ENCODE measurements at regions not wholly inside any gene's neighbourhood (a gene's known extent, or its start where the extent isn't known, plus 50 kb on each side); places are given as distances from the start of the nearest gene placed in this dataset.

DNA sequence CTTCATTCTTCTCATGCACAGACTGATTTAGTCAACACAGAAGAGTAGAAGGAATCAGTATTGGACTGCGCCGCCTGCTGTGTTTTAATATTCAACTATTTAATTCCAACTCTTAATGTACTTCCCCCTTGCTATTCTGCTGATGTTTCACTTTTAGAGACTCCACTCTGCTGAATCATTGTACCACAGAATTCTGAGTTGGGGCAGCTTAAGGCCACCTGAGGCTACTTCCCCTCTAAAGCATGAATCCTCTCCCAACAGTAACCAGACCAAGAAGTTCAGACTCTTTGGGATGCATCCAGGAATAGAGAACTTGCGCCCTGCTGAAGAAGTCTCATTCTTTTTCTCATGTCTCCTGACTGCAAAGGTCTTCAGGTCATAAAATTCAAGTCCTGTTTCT, 708.8 kb downstream of the UQCRFS1 start:
- Histone ChIP-seq H3K27ac (ENCODE audit: low read depth, low read length) (no peak overlapping the region), H3K27me3 (ENCODE audit: control insufficient read depth in 5 of 5, insufficient read depth in 4 of 5, low read length in 5 of 5) (peaks cover 0 to 4% (median 0%) of the 10 kb centered on the region in 5 donors), H3K4me3 (ENCODE audit: low read depth in 1 of 5, low read length in 5 of 5) (no peak overlapping the region), H3K9ac (ENCODE audit: low read length in 5 of 5) (no peak overlapping the region), H3K4me1 (ENCODE audit: control insufficient read depth in 5 of 5, insufficient read depth in 5 of 5, low read length in 5 of 5) (peaks cover 0 to 2% (median 0%) of the 10 kb centered on the region in 5 donors), H3K36me3 (ENCODE audit: control insufficient read depth in 5 of 5, insufficient read depth in 5 of 5, low read length in 5 of 5) (no peaks in the 10 kb centered on the region), H3K9me3 (ENCODE audit: control insufficient read depth in 5 of 5, low read length in 5 of 5) (no peaks in the 10 kb centered on the region)

DNA sequence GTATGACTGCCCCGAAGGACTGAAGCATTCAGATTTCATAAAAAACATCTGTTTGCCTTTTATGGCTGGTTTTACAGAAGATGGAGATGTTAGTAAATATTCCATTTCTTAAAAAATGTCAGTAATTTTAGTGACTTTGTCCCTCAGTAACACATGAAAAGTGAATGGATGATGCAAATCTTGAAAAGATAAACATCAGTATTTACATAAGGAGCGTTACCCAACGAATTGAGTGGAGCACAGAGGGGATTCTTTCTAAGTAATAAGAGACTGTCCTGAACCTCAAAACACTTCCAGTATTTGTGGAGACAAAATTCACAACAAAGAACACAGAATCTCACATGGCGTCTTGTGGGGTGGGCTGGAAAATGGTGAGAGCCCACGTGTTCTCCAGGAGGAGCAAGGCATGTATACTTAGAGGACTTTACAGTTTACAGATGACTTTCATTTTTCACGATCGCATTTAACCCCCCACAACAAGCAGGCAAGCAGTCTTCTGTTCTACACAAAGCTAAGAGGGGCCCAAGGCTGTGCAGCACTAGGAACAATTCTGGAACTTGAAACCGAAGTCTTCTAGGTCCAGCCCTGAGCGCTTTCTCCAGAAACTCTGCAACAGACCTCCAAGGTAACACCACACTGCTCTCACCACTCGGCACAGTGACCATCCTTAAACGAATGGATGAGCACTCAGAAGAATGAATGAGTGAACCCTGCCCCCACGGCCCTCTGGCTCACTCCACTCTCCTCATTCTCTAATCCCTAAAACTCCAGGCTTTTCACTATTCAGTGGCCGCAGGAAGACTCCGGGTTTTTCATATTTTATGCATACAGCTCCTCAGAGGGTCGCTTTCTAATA, 709.8 kb downstream of the UQCRFS1 start:
- Histone ChIP-seq H3K27me3 (ENCODE audit: control insufficient read depth in 5 of 5, insufficient read depth in 4 of 5, low read length in 5 of 5) (peaks cover 0 to 4% (median 0%) of the 10 kb centered on the region in 5 donors), H3K4me3 (ENCODE audit: low read depth in 1 of 5, low read length in 5 of 5) (no peak overlapping the region), H3K27ac (ENCODE audit: low read depth, low read length) (no peak overlapping the region), H3K4me1 (ENCODE audit: control insufficient read depth in 5 of 5, insufficient read depth in 5 of 5, low read length in 5 of 5) (peaks cover 0 to 2% (median 0%) of the 10 kb centered on the region in 5 donors), H3K9ac (ENCODE audit: low read length in 5 of 5) (no peak overlapping the region), H3K9me3 (ENCODE audit: control insufficient read depth in 5 of 5, low read length in 5 of 5) (no peaks in the 10 kb centered on the region), H3K36me3 (ENCODE audit: control insufficient read depth in 5 of 5, insufficient read depth in 5 of 5, low read length in 5 of 5) (no peaks in the 10 kb centered on the region)

GRCh38 chr19:28501976-28502375, 711.0 kb downstream of the UQCRFS1 start:
- Histone ChIP-seq H3K27ac (ENCODE audit: low read depth, low read length) (no peak overlapping the region), H3K36me3 (ENCODE audit: control insufficient read depth in 5 of 5, insufficient read depth in 5 of 5, low read length in 5 of 5) (no peaks in the 10 kb centered on the region), H3K9ac (ENCODE audit: low read length in 5 of 5) (no peak overlapping the region), H3K4me3 (ENCODE audit: low read depth in 1 of 5, low read length in 5 of 5) (no peak overlapping the region), H3K4me1 (ENCODE audit: control insufficient read depth in 5 of 5, insufficient read depth in 5 of 5, low read length in 5 of 5) (peaks cover 0 to 2% (median 0%) of the 10 kb centered on the region in 5 donors), H3K27me3 (ENCODE audit: control insufficient read depth in 5 of 5, insufficient read depth in 4 of 5, low read length in 5 of 5) (peaks cover 0 to 4% (median 0%) of the 10 kb centered on the region in 5 donors), H3K9me3 (ENCODE audit: control insufficient read depth in 5 of 5, low read length in 5 of 5) (no peaks in the 10 kb centered on the region)

- peaks cover 0 to 4% (median 0%) of the 10 kb centered on the region in 5 donors for H3K27me3 ChIP-seq (ENCODE audit: control insufficient read depth in 5 of 5, insufficient read depth in 4 of 5, low read length in 5 of 5)
- no peaks in the 10 kb centered on the region for H3K36me3 ChIP-seq (ENCODE audit: control insufficient read depth in 5 of 5, insufficient read depth in 5 of 5, low read length in 5 of 5)
- H3K27ac ChIP-seq (ENCODE audit: low read depth, low read length), result no peak overlapping the region
- no peak overlapping the region for H3K9ac ChIP-seq (ENCODE audit: low read length in 5 of 5)
- peaks cover 0 to 2% (median 0%) of the 10 kb centered on the region in 5 donors for H3K4me1 ChIP-seq (ENCODE audit: control insufficient read depth in 5 of 5, insufficient read depth in 5 of 5, low read length in 5 of 5)
- no peak overlapping the region for H3K4me3 ChIP-seq (ENCODE audit: low read depth in 1 of 5, low read length in 5 of 5)
- H3K9me3 ChIP-seq (ENCODE audit: control insufficient read depth in 5 of 5, low read length in 5 of 5), result no peaks in the 10 kb centered on the region
These were observed 711.8 kb downstream of the UQCRFS1 start for GRCh38 chr19:28500982-28501630.

DNA sequence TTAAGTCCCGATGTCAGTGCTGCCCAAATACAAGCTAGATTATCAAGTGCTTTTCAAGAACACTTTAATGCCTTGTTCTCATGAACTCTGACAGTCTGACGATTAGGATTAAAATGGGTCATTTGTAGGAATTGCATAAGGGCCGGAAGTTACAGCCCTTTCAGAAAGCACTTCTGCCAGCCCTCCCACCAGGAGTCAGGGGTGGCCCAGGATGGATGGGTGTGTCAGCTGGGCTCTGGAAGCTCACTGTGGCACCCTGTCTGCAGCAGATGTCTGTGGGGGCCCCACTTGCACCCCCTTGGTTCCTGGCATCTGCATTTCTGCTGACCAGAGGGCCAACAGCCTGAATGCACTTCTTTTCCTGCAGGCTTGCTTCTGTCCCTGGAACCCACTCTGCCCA, 712.7 kb downstream of the UQCRFS1 start:
- Histone ChIP-seq H3K4me3 (ENCODE audit: low read depth in 1 of 5, low read length in 5 of 5) (no peak overlapping the region), H3K9me3 (ENCODE audit: control insufficient read depth in 5 of 5, low read length in 5 of 5) (no peaks in the 10 kb centered on the region), H3K27me3 (ENCODE audit: control insufficient read depth in 5 of 5, insufficient read depth in 4 of 5, low read length in 5 of 5) (peaks cover 0 to 4% (median 0%) of the 10 kb centered on the region in 5 donors), H3K9ac (ENCODE audit: low read length in 5 of 5) (no peak overlapping the region), H3K27ac (ENCODE audit: low read depth, low read length) (no peak overlapping the region), H3K36me3 (ENCODE audit: control insufficient read depth in 5 of 5, insufficient read depth in 5 of 5, low read length in 5 of 5) (no peaks in the 10 kb centered on the region), H3K4me1 (ENCODE audit: control insufficient read depth in 5 of 5, insufficient read depth in 5 of 5, low read length in 5 of 5) (peaks cover 0 to 2% (median 0%) of the 10 kb centered on the region in 5 donors)

GRCh38 chr19:28498404-28498976, 714.5 kb downstream of the UQCRFS1 start:
- Histone ChIP-seq H3K27me3 (ENCODE audit: control insufficient read depth in 5 of 5, insufficient read depth in 4 of 5, low read length in 5 of 5) (peaks cover 0 to 4% (median 0%) of the 10 kb centered on the region in 5 donors), H3K9ac (ENCODE audit: low read length in 5 of 5) (no peak overlapping the region), H3K27ac (ENCODE audit: low read depth, low read length) (no peak overlapping the region), H3K36me3 (ENCODE audit: control insufficient read depth in 5 of 5, insufficient read depth in 5 of 5, low read length in 5 of 5) (no peaks in the 10 kb centered on the region), H3K4me3 (ENCODE audit: low read depth in 1 of 5, low read length in 5 of 5) (no peak overlapping the region), H3K4me1 (ENCODE audit: control insufficient read depth in 5 of 5, insufficient read depth in 5 of 5, low read length in 5 of 5) (no peaks in the 10 kb centered on the region), H3K9me3 (ENCODE audit: control insufficient read depth in 5 of 5, low read length in 5 of 5) (no peaks in the 10 kb centered on the region)

DNA sequence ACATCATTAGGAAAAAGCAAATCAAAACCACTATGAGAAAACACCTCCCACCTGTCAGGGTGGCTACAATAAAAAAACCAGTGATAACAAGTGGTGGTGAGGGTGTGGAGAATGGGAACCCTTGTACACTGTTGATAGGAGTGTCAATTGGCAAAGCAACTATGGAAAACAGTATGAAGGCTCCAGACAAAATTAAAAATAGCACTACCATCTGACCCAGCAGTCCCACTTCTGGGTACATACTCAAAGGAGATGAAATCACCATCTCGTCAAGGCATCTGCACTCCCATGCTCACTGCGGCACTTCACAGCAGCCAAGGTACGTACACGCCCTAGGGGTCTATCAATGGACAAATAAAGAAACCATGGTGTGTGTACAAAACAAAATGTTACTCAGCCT, 715.1 kb downstream of the UQCRFS1 start:
- H3K36me3 ChIP-seq (ENCODE audit: control insufficient read depth in 5 of 5, insufficient read depth in 5 of 5, low read length in 5 of 5), result no peaks in the 10 kb centered on the region
- no peak overlapping the region for H3K27ac ChIP-seq (ENCODE audit: low read depth, low read length)
- no peak overlapping the region for H3K9ac ChIP-seq (ENCODE audit: low read length in 5 of 5)
- H3K4me3 ChIP-seq (ENCODE audit: low read depth in 1 of 5, low read length in 5 of 5), result no peak overlapping the region
- no peaks in the 10 kb centered on the region for H3K4me1 ChIP-seq (ENCODE audit: control insufficient read depth in 5 of 5, insufficient read depth in 5 of 5, low read length in 5 of 5)
- no peaks in the 10 kb centered on the region for H3K9me3 ChIP-seq (ENCODE audit: control insufficient read depth in 5 of 5, low read length in 5 of 5)
- H3K27me3 ChIP-seq (ENCODE audit: control insufficient read depth in 5 of 5, insufficient read depth in 4 of 5, low read length in 5 of 5), result peaks cover 0 to 4% (median 0%) of the 10 kb centered on the region in 5 donors

DNA sequence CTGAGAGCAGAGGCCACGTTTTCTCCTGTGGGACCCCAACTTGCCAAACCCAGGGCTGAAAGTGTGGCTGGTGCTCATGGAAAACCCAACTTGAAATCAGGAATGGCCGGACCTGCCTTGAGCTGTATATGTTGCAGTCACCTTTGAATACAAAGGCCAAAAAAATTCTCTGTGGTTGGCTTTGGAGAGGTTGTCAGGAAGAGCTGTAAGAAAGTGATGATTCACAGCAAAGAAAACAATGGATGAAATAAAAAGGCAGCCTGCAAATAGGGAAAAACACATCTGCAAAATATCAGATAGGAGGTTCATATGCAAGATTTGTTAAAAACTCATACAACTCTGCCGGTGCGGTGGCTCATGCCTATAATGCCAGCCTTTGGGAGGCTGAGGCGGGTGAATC, 715.8 kb downstream of the UQCRFS1 start:
- Histone ChIP-seq H3K27me3 (ENCODE audit: control insufficient read depth in 5 of 5, insufficient read depth in 4 of 5, low read length in 5 of 5) (peaks cover 0 to 4% (median 0%) of the 10 kb centered on the region in 5 donors), H3K27ac (ENCODE audit: low read depth, low read length) (no peak overlapping the region), H3K36me3 (ENCODE audit: control insufficient read depth in 5 of 5, insufficient read depth in 5 of 5, low read length in 5 of 5) (no peaks in the 10 kb centered on the region), H3K9ac (ENCODE audit: low read length in 5 of 5) (no peak overlapping the region), H3K9me3 (ENCODE audit: control insufficient read depth in 5 of 5, low read length in 5 of 5) (no peaks in the 10 kb centered on the region), H3K4me1 (ENCODE audit: control insufficient read depth in 5 of 5, insufficient read depth in 5 of 5, low read length in 5 of 5) (no peaks in the 10 kb centered on the region), H3K4me3 (ENCODE audit: low read depth in 1 of 5, low read length in 5 of 5) (no peak overlapping the region)

DNA sequence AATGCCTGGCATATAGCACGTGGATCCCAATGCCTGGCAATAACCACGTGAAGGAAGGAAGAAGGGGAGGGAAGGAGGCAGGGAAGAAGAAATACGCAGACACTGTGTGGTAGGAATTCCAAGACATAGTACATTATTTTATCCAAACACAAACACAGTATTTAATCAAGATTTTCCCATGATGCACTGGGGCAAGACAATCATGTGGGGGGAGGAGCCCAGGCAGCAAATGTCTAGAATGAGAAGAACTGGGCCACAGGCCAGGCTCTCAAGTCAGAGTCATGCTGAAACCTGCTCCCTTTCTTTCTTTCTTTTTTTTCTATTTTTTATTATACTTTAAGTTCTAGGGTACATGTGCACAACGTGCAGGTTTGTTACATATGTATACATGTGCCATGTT, 717.9 kb downstream of the UQCRFS1 start:
- Histone ChIP-seq H3K36me3 (ENCODE audit: control insufficient read depth in 5 of 5, insufficient read depth in 5 of 5, low read length in 5 of 5) (no peaks in the 10 kb centered on the region), H3K9ac (ENCODE audit: low read length in 5 of 5) (no peak overlapping the region), H3K27me3 (ENCODE audit: control insufficient read depth in 5 of 5, insufficient read depth in 4 of 5, low read length in 5 of 5) (peaks cover 0 to 3% (median 0%) of the 10 kb centered on the region in 5 donors), H3K9me3 (ENCODE audit: control insufficient read depth in 5 of 5, low read length in 5 of 5) (no peaks in the 10 kb centered on the region), H3K4me3 (ENCODE audit: low read depth in 1 of 5, low read length in 5 of 5) (no peak overlapping the region), H3K4me1 (ENCODE audit: control insufficient read depth in 5 of 5, insufficient read depth in 5 of 5, low read length in 5 of 5) (no peaks in the 10 kb centered on the region), H3K27ac (ENCODE audit: low read depth, low read length) (no peak overlapping the region)

- H3K27me3 ChIP-seq (ENCODE audit: control insufficient read depth in 5 of 5, insufficient read depth in 4 of 5, low read length in 5 of 5), result peaks cover 0 to 3% (median 0%) of the 10 kb centered on the region in 5 donors
- H3K4me1 ChIP-seq (ENCODE audit: control insufficient read depth in 5 of 5, insufficient read depth in 5 of 5, low read length in 5 of 5), result no peaks in the 10 kb centered on the region
- H3K36me3 ChIP-seq (ENCODE audit: control insufficient read depth in 5 of 5, insufficient read depth in 5 of 5, low read length in 5 of 5), result no peaks in the 10 kb centered on the region
- no peak overlapping the region for H3K9ac ChIP-seq (ENCODE audit: low read length in 5 of 5)
- H3K9me3 ChIP-seq (ENCODE audit: control insufficient read depth in 5 of 5, low read length in 5 of 5), result no peaks in the 10 kb centered on the region
- H3K4me3 ChIP-seq (ENCODE audit: low read depth in 1 of 5, low read length in 5 of 5), result no peak overlapping the region
- no peak overlapping the region for H3K27ac ChIP-seq (ENCODE audit: low read depth, low read length)
These were observed 718.5 kb downstream of the UQCRFS1 start for GRCh38 chr19:28494461-28494860.
